CD4-positive, alpha-beta T cell (primary cell): ENCODE measurements at regions not wholly inside any gene's neighbourhood (a gene's known extent, or its start where the extent isn't known, plus 50 kb on each side); places are given as distances from the start of the nearest gene placed in this dataset.

Experiments
- ATAC-seq: fragments of 200-7000 bp; cut with Tn5 transposase; one replicate; pipeline ENCODE4 v1.10.0; 2022; ENCODE audit warnings: mild to moderate bottlenecking; ENCODE audit not compliant: poor library complexity
- CTCF ChIA-PET: fragments of 350-600 bp; sonication (Branson Sonifier 250); formaldehyde crosslinking; loops from one replicate; lab custom pipeline; 2021; ENCODE audit warnings: antibody characterized with exemption, inconsistent platforms; lab: Charles Lee
- POLR2A ChIA-PET: fragments of 350-600 bp; sonication (Branson Sonifier 250); formaldehyde crosslinking; loops from one replicate; lab custom pipeline; 2021; ENCODE audit warnings: antibody characterized with exemption, inconsistent platforms; lab: Charles Lee
- DNase-seq, 14 experiments: peaks; one replicate each; pipeline ENCODE4 v3.0.0-alpha.2; 2013 to 2020; ENCODE audit warnings: mixed read lengths in 2 of 14
- H3K27ac ChIP-seq, 2 donors: one replicate each; pipeline versions ENCODE4 v1.5.1 to v1.7.0; 2013; ENCODE audit warnings: low read length in 2 of 2, low read depth in 1 of 2, mild to moderate bottlenecking in 1 of 2
- H3K27me3 ChIP-seq, 2 experiments: 1 replicate in 1 of 2; 2 replicates in 1 of 2; pipeline versions ENCODE4 v1.6.1 to v1.7.0; 2013; ENCODE audit warnings: low read length in 2 of 2, control low read depth in 1 of 2, mild to moderate bottlenecking in 1 of 2, moderate library complexity in 1 of 2; ENCODE audit not compliant: insufficient read depth in 2 of 2, control insufficient read depth in 1 of 2
- H3K36me3 ChIP-seq: one replicate; pipeline ENCODE4 v1.6.1; 2013; ENCODE audit warnings: low read length, control low read depth; ENCODE audit not compliant: insufficient read depth
- H3K4me1 ChIP-seq: one replicate; pipeline ENCODE4 v1.6.1; 2013; ENCODE audit warnings: low read length, control low read depth; ENCODE audit not compliant: insufficient read depth
- H3K4me3 ChIP-seq: one replicate; pipeline ENCODE4 v1.5.1; 2013; ENCODE audit warnings: mild to moderate bottlenecking, low read length, moderate library complexity
- H3K9me3 ChIP-seq, 2 experiments: 1 replicate in 1 of 2; 2 replicates in 1 of 2; pipeline versions ENCODE4 v1.6.1 to v1.7.0; 2013; ENCODE audit warnings: low read length in 2 of 2, mild to moderate bottlenecking in 2 of 2, control low read depth in 1 of 2, moderate library complexity in 1 of 2; ENCODE audit not compliant: control insufficient read depth in 1 of 2, insufficient read depth in 1 of 2
- H3K27ac Mint-ChIP-seq: one replicate; pipeline ENCODE4 v1.8.0; 2020; ENCODE audit warnings: mixed read lengths
- H3K27me3 Mint-ChIP-seq: one replicate; pipeline ENCODE4 v1.8.0; 2021; ENCODE audit warnings: mixed read lengths
- H3K36me3 Mint-ChIP-seq: one replicate; pipeline ENCODE4 v1.8.0; 2021; ENCODE audit warnings: low read depth, mixed read lengths
- H3K4me1 Mint-ChIP-seq: one replicate; pipeline ENCODE4 v1.8.0; 2021; ENCODE audit warnings: low read depth, mixed read lengths
- H3K4me3 Mint-ChIP-seq: one replicate; pipeline ENCODE4 v1.8.0; 2020; ENCODE audit warnings: mild to moderate bottlenecking, mixed read lengths
- H3K9me3 Mint-ChIP-seq: one replicate; pipeline ENCODE4 v1.8.0; 2020; ENCODE audit warnings: mixed read lengths
- intact Hi-C, 2 experiments: fragments of 100-400 bp; cut with DNase I in 1 of 2; cut with micrococcal nuclease in 1 of 2; formaldehyde crosslinking; loops; one replicate each; pipeline versions ENCODE4 v1.15.1 to v1.9.0; 2023 to 2025; cut with DNase I, micrococcal nuclease
- TF ChIP-seq, protein P1 (sequence below): fragments of 200-600 bp; IDR thresholded peaks from one replicate; pipeline ENCODE4 v1.8.0; 2022; ENCODE audit warnings: antibody characterized with exemption, mild to moderate bottlenecking

DNA sequence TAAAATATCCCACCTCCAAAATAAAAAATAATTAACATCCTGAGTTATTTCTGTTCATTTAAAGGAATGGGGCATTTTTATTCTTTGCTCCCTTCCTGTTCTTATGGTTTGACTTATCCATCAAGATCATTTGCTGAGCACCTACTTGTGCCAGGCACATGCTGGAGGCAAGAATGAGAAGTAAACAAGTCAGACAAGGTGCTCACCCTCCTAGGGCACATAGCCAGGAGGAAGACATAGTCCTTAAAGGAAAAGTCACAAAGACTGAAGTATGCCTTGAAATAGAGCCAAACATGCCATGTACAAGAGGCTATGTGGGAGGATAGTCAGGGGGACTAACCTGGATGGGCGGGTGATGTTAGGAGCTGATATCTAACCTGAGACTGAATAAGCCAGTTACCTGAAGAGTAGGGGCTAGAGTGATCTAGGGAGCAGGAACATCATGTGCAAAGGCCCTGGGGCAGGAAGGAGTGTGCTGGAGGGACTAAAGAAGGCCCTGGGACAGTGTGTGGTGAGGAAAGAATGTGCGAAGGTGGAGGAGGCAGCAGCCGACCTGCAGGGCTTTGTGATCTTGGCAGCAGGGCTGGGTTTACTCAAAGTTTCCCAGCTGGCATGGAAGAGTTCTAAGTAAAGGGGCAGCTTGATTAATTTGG lies 233.5 kb downstream of the MATN1 start:
- peaks cover 0 to 18% of the 10 kb centered on the region in 2 experiments for H3K9me3 ChIP-seq
- H3K36me3 ChIP-seq: no peaks in the 10 kb centered on the region
- no peaks in the 10 kb centered on the region for H3K4me1 ChIP-seq
- H3K4me3 ChIP-seq: no peak overlapping the region
- CTCF ChIA-PET: no interaction called here
- Mint-ChIP-seq H3K4me1 (no peaks in the 10 kb centered on the region), H3K36me3 (no peaks in the 10 kb centered on the region), H3K27ac (no peak overlapping the region), H3K9me3 (no peaks in the 10 kb centered on the region), H3K27me3 (peaks cover 11% of the 10 kb centered on the region), H3K4me3 (no peak overlapping the region)
- ATAC-seq (no peak), DNase-seq (no peak)
- no peak overlapping the region for H3K27ac ChIP-seq
- intact Hi-C loops: no loop called here
- H3K27me3 ChIP-seq: peaks cover 0 to 10% of the 10 kb centered on the region in 2 experiments
- TF ChIP-seq, protein P1, sequence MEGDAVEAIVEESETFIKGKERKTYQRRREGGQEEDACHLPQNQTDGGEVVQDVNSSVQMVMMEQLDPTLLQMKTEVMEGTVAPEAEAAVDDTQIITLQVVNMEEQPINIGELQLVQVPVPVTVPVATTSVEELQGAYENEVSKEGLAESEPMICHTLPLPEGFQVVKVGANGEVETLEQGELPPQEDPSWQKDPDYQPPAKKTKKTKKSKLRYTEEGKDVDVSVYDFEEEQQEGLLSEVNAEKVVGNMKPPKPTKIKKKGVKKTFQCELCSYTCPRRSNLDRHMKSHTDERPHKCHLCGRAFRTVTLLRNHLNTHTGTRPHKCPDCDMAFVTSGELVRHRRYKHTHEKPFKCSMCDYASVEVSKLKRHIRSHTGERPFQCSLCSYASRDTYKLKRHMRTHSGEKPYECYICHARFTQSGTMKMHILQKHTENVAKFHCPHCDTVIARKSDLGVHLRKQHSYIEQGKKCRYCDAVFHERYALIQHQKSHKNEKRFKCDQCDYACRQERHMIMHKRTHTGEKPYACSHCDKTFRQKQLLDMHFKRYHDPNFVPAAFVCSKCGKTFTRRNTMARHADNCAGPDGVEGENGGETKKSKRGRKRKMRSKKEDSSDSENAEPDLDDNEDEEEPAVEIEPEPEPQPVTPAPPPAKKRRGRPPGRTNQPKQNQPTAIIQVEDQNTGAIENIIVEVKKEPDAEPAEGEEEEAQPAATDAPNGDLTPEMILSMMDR: no peak
- POLR2A ChIA-PET: no interaction called here

DNA sequence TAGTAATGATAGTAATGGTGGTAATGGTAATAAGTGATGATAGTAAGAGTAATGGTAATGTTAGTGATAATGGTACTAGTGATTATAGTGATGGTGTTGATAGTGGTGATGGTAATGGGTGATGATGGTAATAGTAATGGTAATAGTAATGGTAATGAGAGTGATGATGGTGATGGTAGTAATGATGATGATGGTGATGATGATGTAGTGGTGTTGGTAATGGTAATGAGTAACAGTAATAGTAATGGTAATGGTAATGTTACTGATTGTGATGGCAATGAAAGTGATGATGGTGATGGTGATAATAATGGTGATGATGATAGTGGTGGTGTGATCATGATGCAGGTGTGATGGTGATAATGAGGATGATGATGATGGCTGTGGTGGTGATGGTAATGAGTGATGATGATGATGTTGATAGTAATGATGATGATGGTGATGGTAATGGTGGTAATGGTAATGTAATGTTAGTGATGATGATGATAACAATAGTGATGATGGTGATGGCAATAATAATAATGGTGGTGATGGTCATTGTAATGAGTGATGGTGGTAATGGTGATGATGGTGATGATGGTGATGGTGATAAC lies 235.0 kb downstream of the MATN1 start:
- Histone ChIP-seq H3K9me3 (peaks cover 0 to 31% of the 10 kb centered on the region in 2 experiments), H3K4me1 (no peaks in the 10 kb centered on the region), H3K27me3 (peaks cover 0 to 10% of the 10 kb centered on the region in 2 experiments), H3K36me3 (no peaks in the 10 kb centered on the region), H3K4me3 (no peak overlapping the region), H3K27ac (no peak overlapping the region)
- no peak overlapping the region for H3K4me3 Mint-ChIP-seq
- TF ChIP-seq, protein P1: no peak
- ATAC-seq (no peak), DNase-seq (no peak)
- H3K27me3 Mint-ChIP-seq: peaks cover 12% of the 10 kb centered on the region
- no peaks in the 10 kb centered on the region for H3K36me3 Mint-ChIP-seq
- H3K4me1 Mint-ChIP-seq: no peaks in the 10 kb centered on the region
- ChIA-PET POLR2A (no interaction called here), CTCF (no interaction called here)
- intact Hi-C loops: no loop called here
- peaks cover under 1% of the 10 kb centered on the region for H3K9me3 Mint-ChIP-seq
- H3K27ac Mint-ChIP-seq: no peak overlapping the region

DNA sequence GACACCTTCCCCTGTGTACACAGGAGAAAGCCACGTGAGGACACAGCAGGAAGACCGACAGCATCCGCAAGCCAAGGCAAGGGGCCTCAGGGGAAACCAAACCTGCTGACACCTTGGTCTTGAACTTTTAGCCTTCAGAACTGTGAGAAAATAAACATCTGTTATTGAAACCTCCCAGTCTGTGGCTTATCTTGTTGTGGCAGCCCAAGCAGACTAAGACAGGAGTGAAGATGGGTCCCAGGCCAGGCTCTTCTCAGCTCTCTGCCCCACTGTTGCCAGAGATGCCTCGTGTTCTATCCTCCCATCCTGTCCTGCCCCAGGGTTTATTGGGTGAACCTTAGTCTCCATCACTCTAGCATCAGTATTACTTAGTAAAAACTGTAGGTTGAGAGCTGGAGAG lies 236.3 kb downstream of the MATN1 start:
- DNase-seq: no peak
- no peak overlapping the region for H3K4me3 Mint-ChIP-seq
- TF ChIP-seq, protein P1: no peak
- ChIA-PET POLR2A (no interaction called here), CTCF (no interaction called here)
- H3K4me1 Mint-ChIP-seq: no peaks in the 10 kb centered on the region
- no peaks in the 10 kb centered on the region for H3K36me3 Mint-ChIP-seq
- H3K27me3 Mint-ChIP-seq: peaks cover 15% of the 10 kb centered on the region
- intact Hi-C loops: no loop called here
- Histone ChIP-seq H3K9me3 (peaks cover 10 to 36% of the 10 kb centered on the region in 2 experiments), H3K27ac (no peak overlapping the region), H3K27me3 (peaks cover 0 to 9% of the 10 kb centered on the region in 2 experiments), H3K4me3 (no peak overlapping the region), H3K4me1 (no peaks in the 10 kb centered on the region), H3K36me3 (no peaks in the 10 kb centered on the region)
- H3K9me3 Mint-ChIP-seq: peaks cover 4% of the 10 kb centered on the region
- ATAC-seq: no peak
- H3K27ac Mint-ChIP-seq: no peak overlapping the region
